SKM-1 (cell line): ENCODE measurements at regions not wholly inside any gene's neighbourhood (a gene's known extent, or its start where the extent isn't known, plus 50 kb on each side); places are given as distances from the start of the nearest gene placed in this dataset.
A peak's percentile ranks its signal among the peaks of the same experiment; 100 is the strongest.
"Not testable (repeated sequence)": the region's sequence is repeated elsewhere in the genome, so short reads cannot be mapped to it uniquely, and the experiment has no call there.

ENCODE experiments used
- DNase-seq: peaks from one replicate; lab custom pipeline; 2025; ENCODE audit not compliant: unreplicated experiment; lab: John Stamatoyannopoulos, UW

- DNase-seq, result no peak
Observed at GRCh38 chr4:53959343-53960120, 104.9 kb downstream of the CHIC2 start.

DNA sequence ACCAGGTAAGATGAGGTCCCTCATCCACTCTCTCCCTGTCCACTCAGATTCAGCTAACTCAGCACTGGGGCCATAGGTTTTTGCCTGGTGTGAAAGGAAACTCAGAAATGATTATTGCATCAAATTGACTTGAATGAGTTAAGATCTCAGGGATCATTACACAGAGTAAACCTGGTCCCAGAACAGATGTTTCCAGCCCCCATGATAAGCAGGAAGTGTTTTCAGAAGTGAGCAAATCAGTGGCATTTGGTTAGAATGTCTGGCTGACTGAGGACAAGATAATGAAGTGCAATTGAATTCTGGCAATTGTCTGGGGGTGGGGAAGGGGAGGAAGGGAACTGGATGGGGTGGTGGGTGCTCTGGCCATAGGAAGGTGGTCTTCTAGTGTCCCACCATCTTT is 108.0 kb downstream of the CHIC2 start:
- DNase-seq, result no peak

DNA sequence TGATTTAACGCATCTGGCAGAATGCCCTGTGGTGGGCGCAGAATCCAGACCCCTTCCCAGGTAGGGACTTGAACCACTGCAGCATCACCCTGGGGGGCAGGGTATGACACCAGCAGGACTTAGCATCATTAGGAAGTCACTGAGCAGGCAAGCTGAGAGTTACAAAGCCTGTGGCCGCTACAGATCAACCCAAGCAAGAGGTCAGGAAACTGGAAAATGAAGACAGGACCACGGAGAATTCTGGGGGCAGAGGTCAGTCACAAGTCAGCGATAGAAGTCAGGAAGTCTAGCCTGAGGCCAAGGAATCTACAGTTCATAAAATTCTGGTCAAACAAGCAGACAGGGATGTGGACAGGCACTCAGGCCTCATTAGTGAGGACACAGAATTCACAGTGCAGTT is 108.4 kb downstream of the CHIC2 start:
- DNase-seq, result no peak

- DNase-seq, result no peak
Observed at GRCh38 chr4:53951414-53951813, 113.0 kb downstream of the CHIC2 start.

DNA sequence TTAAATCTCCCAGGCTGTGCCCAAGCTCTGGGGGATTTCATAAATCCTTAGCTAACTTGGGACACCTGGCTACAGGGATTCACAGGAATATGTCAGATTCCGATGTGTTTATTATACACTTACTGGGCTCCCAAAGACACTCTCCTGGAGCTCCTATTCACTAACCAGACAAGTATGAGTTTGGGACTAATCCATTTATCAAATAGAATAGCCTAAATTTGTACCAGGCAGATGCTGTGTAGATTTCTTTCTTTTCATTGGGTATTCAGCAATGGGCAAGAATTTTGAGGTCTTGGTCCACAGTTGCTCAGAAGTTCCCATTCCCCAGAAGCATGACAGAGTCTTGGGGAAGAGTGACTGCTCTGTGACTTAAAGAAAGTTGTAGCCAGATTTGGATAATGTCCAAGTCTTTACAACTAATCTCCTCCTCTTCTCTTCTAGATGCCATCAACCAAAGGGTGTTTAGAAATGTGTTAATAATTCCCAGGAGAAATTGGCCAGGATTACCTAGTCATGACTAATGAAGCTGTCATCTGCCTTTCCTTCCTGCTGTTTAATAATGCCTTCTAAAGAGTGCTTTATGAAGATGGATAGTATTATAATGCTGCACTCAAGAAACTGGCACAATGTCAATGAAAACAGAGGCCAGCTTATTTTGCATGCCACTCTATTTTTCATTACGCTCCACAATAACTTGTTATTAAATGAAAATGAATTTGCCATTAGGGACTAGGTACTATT is 120.9 kb downstream of the CHIC2 start:
- no peak for DNase-seq

DNA sequence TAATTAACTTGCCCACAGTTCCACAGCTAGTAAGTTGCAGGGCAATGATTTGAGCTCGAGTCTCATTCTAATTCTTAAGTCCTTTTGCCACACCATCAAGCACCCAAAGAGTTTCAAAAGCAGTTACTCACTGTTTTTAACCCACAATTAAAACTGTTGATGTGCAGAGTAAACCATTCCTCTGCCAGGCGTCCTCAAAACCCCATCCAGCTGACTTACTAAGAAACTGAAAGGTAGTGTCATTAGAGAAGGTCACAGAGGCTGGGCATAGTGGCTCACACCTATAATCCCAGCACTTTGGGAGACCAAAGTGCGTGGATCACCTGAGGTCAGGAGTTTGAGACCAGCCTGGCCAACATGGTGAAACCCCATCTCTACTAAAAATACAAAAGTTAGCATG is 121.7 kb downstream of the CHIC2 start:
- DNase-seq, result no peak

DNA sequence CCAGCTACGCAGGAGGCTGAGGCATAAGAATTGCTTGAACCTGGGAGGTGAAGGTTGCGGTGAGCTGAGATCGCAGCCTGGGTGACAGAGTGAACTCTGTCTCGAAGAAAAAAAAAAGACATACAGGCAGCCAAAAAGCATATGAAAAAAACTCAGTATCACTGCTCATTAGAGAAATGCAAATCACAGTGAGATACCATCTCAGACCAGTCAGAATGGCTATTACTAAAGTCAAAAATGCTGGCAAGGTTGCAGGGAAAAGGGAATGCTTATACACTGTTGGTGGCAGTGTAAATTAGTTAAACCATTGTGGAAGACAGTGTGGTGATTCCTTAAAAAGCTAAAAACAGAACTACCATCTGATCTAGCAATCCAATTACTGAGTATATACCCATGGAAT is 123.1 kb downstream of the CHIC2 start:
- no peak for DNase-seq

- not testable (repeated sequence) for DNase-seq
Observed at GRCh38 chr4:53939892-53940291, 124.5 kb downstream of the CHIC2 start.

GRCh38 chr4:53937918-53938317 is 126.5 kb downstream of the CHIC2 start:
- DNase-seq, result no peak

DNA sequence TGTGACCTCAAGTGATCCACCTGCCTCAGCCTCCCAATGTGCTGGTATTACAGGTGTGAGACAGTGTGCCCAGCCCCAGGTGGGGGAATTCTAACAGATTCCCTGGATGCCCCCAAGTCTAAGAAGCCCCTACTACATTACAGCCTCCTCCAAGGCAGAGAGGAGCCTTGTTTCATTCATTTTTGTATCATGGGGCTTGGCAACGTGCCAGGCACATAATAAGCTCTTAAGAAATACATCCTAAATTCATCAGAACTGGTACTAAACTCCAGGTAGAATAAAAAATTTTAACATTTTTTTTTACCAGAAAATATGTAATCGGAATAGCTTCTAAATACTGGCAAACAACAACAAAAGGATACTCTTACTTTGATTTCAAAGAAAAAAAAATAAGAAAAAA is 127.1 kb downstream of the CHIC2 start:
- DNase-seq, result no peak

GRCh38 chr4:53935780-53936179 is 128.6 kb downstream of the CHIC2 start:
- no peak for DNase-seq

- no peak for DNase-seq
Observed at GRCh38 chr4:53932796-53933610, 131.4 kb downstream of the CHIC2 start.

GRCh38 chr4:53931461-53931961 is 132.9 kb downstream of the CHIC2 start:
- no peak for DNase-seq

- DNase-seq, result peak; percentile 45
Observed at GRCh38 chr4:53929955-53930798, 134.2 kb downstream of the CHIC2 start.

DNA sequence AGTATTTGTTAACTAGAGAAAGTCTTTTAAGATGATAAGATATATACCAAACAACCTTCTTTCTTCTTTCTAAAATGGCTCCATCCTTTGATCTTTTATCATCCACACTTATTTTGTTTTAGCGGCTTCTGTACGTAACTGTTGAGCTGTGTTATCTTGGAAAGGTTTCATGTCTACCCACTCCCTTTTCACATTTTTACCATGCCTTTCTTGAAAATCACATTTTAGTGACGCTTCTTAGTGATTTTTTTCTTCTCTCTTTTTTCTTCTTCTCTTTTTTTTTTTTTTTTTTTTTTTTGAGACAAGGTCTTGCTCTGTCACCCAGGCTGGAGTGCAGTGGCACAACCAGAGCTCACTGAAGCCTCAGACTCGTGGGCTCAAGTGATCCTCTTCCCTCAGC is 135.1 kb downstream of the CHIC2 start:
- no peak for DNase-seq

- DNase-seq, result no peak
Observed at GRCh38 chr4:53928825-53929224, 135.6 kb downstream of the CHIC2 start.

DNA sequence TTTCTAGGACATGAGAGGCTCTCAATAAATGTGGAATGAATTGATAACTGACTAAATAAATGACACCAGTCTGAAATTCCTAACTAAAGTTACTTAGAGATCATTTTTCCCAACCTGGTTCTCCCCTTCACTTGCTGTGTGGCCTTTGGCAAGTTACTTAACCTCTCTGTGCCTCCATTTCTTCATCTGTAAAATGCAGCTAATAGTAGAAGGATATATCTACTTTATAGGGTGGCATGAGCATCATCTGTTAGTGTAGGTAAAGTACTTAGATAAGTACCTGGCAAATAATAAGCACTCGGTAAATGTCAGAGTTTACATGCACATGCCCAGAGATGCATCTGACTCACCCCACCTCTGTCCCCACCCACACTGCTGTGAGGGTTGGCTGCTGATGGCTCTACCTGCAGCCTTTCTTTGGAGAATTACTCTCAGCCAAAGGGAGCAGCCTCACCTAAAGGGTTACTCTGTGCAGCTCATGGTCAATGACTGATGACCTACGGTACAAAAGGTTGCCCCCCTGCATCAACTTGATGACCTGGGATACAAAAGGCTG is 139.3 kb downstream of the CHIC2 start:
- DNase-seq, result no peak

DNA sequence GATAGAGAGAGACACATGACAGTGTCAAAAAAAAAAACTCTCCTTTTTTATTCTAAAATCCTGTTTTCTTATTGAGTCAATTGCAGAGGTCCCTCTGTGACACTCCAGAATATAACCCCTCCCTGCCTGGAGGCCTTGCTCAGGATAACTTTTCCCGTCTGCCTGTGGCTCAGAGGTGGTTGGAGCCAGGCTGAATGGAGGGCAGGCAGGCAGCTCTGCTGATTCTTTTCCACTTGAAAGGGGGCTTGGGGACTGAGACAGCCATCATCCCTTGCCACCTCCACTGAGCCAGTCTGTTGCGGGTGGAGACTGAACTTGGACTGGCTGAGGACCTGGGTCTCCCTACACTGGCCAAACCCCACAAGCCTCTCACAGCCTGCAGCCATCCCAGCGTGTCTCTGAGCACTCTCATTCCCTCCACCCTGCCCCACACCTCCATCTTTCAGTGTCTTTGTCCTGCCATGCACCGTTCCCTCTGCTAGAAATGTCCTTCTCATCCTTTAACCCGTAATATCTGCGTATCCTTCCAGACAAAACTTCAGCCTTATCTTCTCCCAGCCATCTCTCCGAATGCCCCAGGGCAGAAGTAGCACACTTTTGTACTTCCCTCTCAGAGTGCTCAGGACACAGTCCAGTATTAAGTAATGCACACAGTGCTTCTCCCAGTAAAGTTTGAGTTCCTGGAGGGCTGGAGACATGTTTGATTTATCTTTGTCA is 139.9 kb downstream of the CHIC2 start:
- DNase-seq, result no peak

DNA sequence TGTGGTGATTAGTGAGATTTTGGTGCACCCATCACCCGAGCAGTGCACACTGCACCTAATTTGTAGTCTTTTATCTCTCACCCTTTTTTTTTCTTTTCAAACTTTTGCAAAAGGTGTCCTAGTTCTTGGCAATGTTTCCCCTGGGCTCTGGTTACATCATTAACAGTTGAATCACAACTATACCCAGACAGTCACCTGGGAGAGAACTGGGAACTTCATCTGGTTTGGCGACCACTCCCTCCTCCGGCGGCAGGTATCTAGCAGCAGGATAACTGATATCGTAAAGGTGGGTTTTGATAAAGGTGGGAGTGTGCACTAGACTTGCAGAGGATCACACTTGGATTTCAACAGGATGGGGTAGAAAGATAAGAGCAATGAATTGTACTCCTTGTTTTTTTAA is 140.5 kb downstream of the CHIC2 start:
- DNase-seq, result no peak

GRCh38 chr4:53921856-53922255 is 142.5 kb downstream of the CHIC2 start:
- no peak for DNase-seq
